ENCODE measurements at regions not wholly inside any gene's neighbourhood (a gene's known extent, or its start where the extent isn't known, plus 50 kb on each side); places are given as distances from the start of the nearest gene placed in this dataset.

DNA sequence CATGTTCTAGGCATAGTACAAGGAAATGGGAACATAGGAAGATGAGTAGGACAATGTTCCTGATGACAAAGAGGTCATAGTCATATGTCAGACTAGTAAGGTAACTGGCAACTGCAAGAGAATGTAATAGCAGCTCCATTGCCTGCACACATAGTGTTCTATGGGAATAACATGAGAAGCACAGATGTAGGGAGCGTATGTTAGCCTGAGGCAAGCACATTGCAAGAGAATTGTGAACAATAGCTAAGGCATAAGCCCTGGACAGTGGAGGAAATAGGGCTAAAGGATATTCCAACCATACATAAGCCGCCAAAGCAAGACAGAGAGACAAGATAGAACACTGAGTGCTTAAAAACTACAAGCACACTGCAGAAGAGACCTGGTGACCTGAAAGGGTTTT lies 1017.0 kb upstream of the TENM4 start (continued):
- TF ChIP-seq, protein P1, sequence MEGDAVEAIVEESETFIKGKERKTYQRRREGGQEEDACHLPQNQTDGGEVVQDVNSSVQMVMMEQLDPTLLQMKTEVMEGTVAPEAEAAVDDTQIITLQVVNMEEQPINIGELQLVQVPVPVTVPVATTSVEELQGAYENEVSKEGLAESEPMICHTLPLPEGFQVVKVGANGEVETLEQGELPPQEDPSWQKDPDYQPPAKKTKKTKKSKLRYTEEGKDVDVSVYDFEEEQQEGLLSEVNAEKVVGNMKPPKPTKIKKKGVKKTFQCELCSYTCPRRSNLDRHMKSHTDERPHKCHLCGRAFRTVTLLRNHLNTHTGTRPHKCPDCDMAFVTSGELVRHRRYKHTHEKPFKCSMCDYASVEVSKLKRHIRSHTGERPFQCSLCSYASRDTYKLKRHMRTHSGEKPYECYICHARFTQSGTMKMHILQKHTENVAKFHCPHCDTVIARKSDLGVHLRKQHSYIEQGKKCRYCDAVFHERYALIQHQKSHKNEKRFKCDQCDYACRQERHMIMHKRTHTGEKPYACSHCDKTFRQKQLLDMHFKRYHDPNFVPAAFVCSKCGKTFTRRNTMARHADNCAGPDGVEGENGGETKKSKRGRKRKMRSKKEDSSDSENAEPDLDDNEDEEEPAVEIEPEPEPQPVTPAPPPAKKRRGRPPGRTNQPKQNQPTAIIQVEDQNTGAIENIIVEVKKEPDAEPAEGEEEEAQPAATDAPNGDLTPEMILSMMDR (IDR thresholded peaks at IDR 0.05; ENCODE audit: control extremely low read depth in 1 of 3, insufficient read depth in 1 of 3, low read depth in 1 of 3, low read length in 3 of 3): no peak
- TF ChIP-seq MAFK (IDR thresholded peaks at IDR 0.05; ENCODE audit: low read depth, low read length): no peak
- TF ChIP-seq EP300 (IDR thresholded peaks at IDR 0.05; ENCODE audit: borderline replicate concordance in 1 of 2, low read depth in 2 of 2, low read length in 2 of 2): no peak
- no peak for TF ChIP-seq CHD7 (IDR thresholded peaks at IDR 0.05; ENCODE audit: insufficient replicate concordance, low read length)
- TF ChIP-seq BRCA1 (IDR thresholded peaks at IDR 0.05; ENCODE audit: low read depth, low read length): no peak

Data from H1 (cell line).